ENCODE measurements at regions not wholly inside any gene's neighbourhood (a gene's known extent, or its start where the extent isn't known, plus 50 kb on each side); places are given as distances from the start of the nearest gene placed in this dataset.

- no peak for TF ChIP-seq CTCF (IDR thresholded peaks at IDR 0.05; ENCODE audit: borderline replicate concordance, extremely low read depth, low read length, poor library complexity, severe bottlenecking)
- no peak for TF ChIP-seq EZH2 (IDR thresholded peaks at IDR 0.05; ENCODE audit: borderline replicate concordance, low read depth, low read length, severe bottlenecking)
These were observed 89.6 kb upstream of the CEP78 start for GRCh38 chr9:78146241-78146640.

All from DND-41 (cell line).